ENCODE measurements at regions not wholly inside any gene's neighbourhood (a gene's known extent, or its start where the extent isn't known, plus 50 kb on each side); places are given as distances from the start of the nearest gene placed in this dataset.

DNA sequence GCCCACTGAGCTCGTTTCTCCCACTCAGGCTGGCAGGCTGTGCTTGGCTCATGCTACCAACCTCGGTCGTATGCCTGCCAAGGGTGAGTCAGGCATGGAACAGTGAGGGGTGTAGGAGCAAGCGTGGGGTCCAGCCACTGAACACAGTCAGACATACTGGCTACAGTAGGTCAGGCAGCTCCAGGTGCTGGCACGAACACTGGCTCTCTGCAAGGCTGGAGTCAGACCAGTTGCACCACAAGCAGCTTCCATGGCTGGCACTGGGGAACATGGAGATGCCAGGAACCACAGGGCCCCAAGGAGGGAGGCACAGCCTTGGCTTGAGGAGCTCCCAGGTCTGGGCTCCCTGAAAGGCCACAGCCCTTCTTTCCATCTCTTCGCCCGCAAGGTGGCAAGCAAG is 410.7 kb upstream of the KIRREL3 start:
- CTCF ChIA-PET (ENCODE audit: unreplicated experiment): interaction anchor here (1.0 kb wide), 1 partner anchor 10 kb away, joined by 3 read pairs; no protein-coding TSS in a partner anchor

DNA sequence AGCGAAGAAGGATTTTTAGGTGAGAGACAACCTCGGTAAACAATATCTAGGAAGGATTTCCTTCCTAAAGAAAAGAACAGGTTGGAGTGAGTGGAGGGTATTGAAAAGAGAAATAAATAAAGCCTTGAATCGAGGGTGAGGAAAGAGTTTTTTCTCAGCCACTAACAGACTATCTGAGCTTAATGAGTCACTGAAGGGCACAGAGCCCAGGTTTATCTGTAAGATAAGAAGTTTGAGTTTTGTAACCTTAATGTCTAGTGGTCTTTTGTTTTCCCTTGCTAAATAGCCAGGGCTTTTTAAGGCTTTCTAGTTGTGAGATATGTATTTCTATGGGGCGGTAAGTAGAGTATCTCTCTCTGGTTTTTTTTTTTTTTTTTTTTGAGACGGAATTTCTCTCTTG is 394.5 kb upstream of the KIRREL3 start:
- CTCF ChIA-PET (ENCODE audit: unreplicated experiment): no interaction called here
- no peak for TF ChIP-seq EZH2phosphoT487 (IDR thresholded peaks at IDR 0.05; ENCODE audit: borderline replicate concordance, low read depth, low read length)
- TF ChIP-seq, protein P1, sequence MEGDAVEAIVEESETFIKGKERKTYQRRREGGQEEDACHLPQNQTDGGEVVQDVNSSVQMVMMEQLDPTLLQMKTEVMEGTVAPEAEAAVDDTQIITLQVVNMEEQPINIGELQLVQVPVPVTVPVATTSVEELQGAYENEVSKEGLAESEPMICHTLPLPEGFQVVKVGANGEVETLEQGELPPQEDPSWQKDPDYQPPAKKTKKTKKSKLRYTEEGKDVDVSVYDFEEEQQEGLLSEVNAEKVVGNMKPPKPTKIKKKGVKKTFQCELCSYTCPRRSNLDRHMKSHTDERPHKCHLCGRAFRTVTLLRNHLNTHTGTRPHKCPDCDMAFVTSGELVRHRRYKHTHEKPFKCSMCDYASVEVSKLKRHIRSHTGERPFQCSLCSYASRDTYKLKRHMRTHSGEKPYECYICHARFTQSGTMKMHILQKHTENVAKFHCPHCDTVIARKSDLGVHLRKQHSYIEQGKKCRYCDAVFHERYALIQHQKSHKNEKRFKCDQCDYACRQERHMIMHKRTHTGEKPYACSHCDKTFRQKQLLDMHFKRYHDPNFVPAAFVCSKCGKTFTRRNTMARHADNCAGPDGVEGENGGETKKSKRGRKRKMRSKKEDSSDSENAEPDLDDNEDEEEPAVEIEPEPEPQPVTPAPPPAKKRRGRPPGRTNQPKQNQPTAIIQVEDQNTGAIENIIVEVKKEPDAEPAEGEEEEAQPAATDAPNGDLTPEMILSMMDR (conservative IDR thresholded peaks at IDR 0.05; ENCODE audit: low read length): no peak
- no peaks in the 10 kb centered on the region for H3K9me2 ChIP-seq (ENCODE audit: insufficient read depth, low read length)

More for the DNA sequence above, 410.7 kb upstream of the KIRREL3 start:
- BruUV-seq (replicated peaks): no TSS peak
- no peaks in the 10 kb centered on the region for H4K20me1 ChIP-seq (ENCODE audit: insufficient read depth, low read length)
- no peaks in the 10 kb centered on the region for H3K79me2 ChIP-seq (ENCODE audit: insufficient read depth, low read depth, low read length)
- no peak overlapping the region for H3K27ac ChIP-seq (ENCODE audit: low read depth, low read length, poor library complexity, severe bottlenecking)
- POLR2A ChIA-PET: interaction anchor here (0.6 kb wide), 1 partner anchor 346 kb away, joined by 3 read pairs; no protein-coding TSS in a partner anchor
- no peak overlapping the region for H2AFZ ChIP-seq (ENCODE audit: low read length)
- H3K4me1 ChIP-seq (ENCODE audit: insufficient read depth, low read length, poor library complexity, severe bottlenecking): no peaks in the 10 kb centered on the region
- H3K4me3 ChIP-seq (ENCODE audit: low read depth, low read length, poor library complexity, severe bottlenecking): no peak overlapping the region
- DNase-seq (ENCODE audit: low spot score): no peak
- TF ChIP-seq, protein P1 (conservative IDR thresholded peaks at IDR 0.05; ENCODE audit: low read length): no peak
- TF ChIP-seq EZH2phosphoT487 (IDR thresholded peaks at IDR 0.05; ENCODE audit: borderline replicate concordance, low read depth, low read length): no peak
- H3K36me3 ChIP-seq (ENCODE audit: insufficient read depth, low read length): no peaks in the 10 kb centered on the region
- intact Hi-C loops (cut with micrococcal nuclease; ENCODE audit: unreplicated experiment): no loop called here
- H3K9me2 ChIP-seq (ENCODE audit: insufficient read depth, low read length): no peaks in the 10 kb centered on the region
- no peak overlapping the region for H3K4me2 ChIP-seq (ENCODE audit: low read length)
- H3K9me3 ChIP-seq (ENCODE audit: low read length): no peaks in the 10 kb centered on the region

DNA sequence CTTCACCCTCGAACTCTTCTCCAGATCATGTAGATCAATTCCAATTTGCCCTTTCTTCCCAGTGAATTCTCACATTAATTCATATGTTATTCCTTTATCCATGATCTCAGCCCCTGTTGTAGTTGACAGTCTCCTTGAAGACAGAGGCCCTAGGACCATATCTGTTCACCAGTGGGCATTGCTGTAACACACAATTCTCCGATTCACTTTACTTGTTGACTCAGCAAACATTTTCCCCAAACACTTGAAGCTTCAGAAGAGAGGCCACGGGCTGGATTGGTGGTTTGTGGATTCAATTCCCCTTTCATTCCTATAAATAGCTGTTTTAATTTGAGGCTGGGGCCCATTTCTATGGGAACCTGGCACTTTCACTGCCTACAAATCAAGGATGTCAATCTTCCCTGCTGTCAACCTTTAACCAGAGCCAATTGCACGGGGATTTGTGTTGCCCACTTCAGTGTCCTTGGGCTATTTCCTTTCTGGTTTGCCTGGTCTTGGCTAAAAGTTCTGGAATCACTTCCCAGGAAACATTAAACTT is 393.0 kb upstream of the KIRREL3 start:
- no TSS peak for BruUV-seq (replicated peaks)
- Histone ChIP-seq H3K9me3 (ENCODE audit: low read length) (no peaks in the 10 kb centered on the region), H2AFZ (ENCODE audit: low read length) (no peak overlapping the region), H3K27ac (ENCODE audit: low read depth, low read length, poor library complexity, severe bottlenecking) (no peak overlapping the region), H3K79me2 (ENCODE audit: insufficient read depth, low read depth, low read length) (no peaks in the 10 kb centered on the region), H3K36me3 (ENCODE audit: insufficient read depth, low read length) (no peaks in the 10 kb centered on the region), H3K4me2 (ENCODE audit: low read length) (no peak overlapping the region), H4K20me1 (ENCODE audit: insufficient read depth, low read length) (no peaks in the 10 kb centered on the region), H3K4me1 (ENCODE audit: insufficient read depth, low read length, poor library complexity, severe bottlenecking) (no peaks in the 10 kb centered on the region), H3K9me2 (ENCODE audit: insufficient read depth, low read length) (no peaks in the 10 kb centered on the region), H3K4me3 (ENCODE audit: low read depth, low read length, poor library complexity, severe bottlenecking) (no peak overlapping the region)
- ChIA-PET CTCF (ENCODE audit: unreplicated experiment) (no interaction called here), POLR2A (interaction anchor here (1.2 kb wide), 1 partner anchor 10 kb away, joined by 3 read pairs; no protein-coding TSS in a partner anchor)
- intact Hi-C loops (cut with micrococcal nuclease; ENCODE audit: unreplicated experiment): no loop called here
- TF ChIP-seq, protein P1 (conservative IDR thresholded peaks at IDR 0.05; ENCODE audit: low read length): no peak
- no peak for TF ChIP-seq EZH2phosphoT487 (IDR thresholded peaks at IDR 0.05; ENCODE audit: borderline replicate concordance, low read depth, low read length)
- DNase-seq (ENCODE audit: low spot score): no peak

More for the DNA sequence above, 394.5 kb upstream of the KIRREL3 start:
- intact Hi-C loops (cut with micrococcal nuclease; ENCODE audit: unreplicated experiment): no loop called here
- Histone ChIP-seq H3K9me3 (ENCODE audit: low read length) (no peaks in the 10 kb centered on the region), H3K36me3 (ENCODE audit: insufficient read depth, low read length) (no peaks in the 10 kb centered on the region), H3K4me2 (ENCODE audit: low read length) (no peak overlapping the region), H3K79me2 (ENCODE audit: insufficient read depth, low read depth, low read length) (no peaks in the 10 kb centered on the region), H3K4me1 (ENCODE audit: insufficient read depth, low read length, poor library complexity, severe bottlenecking) (no peaks in the 10 kb centered on the region), H4K20me1 (ENCODE audit: insufficient read depth, low read length) (no peaks in the 10 kb centered on the region), H2AFZ (ENCODE audit: low read length) (no peak overlapping the region), H3K27ac (ENCODE audit: low read depth, low read length, poor library complexity, severe bottlenecking) (no peak overlapping the region), H3K4me3 (ENCODE audit: low read depth, low read length, poor library complexity, severe bottlenecking) (no peak overlapping the region)
- no peak for DNase-seq (ENCODE audit: low spot score)
- no TSS peak for BruUV-seq (replicated peaks)
- POLR2A ChIA-PET: interaction anchor here (0.6 to 0.7 kb wide), 2 partner anchors 440 to 568 kb away, joined by 3 read pairs; no protein-coding TSS in a partner anchor
